ENCODE measurements at regions not wholly inside any gene's neighbourhood (a gene's known extent, or its start where the extent isn't known, plus 50 kb on each side); places are given as distances from the start of the nearest gene placed in this dataset.

DNA sequence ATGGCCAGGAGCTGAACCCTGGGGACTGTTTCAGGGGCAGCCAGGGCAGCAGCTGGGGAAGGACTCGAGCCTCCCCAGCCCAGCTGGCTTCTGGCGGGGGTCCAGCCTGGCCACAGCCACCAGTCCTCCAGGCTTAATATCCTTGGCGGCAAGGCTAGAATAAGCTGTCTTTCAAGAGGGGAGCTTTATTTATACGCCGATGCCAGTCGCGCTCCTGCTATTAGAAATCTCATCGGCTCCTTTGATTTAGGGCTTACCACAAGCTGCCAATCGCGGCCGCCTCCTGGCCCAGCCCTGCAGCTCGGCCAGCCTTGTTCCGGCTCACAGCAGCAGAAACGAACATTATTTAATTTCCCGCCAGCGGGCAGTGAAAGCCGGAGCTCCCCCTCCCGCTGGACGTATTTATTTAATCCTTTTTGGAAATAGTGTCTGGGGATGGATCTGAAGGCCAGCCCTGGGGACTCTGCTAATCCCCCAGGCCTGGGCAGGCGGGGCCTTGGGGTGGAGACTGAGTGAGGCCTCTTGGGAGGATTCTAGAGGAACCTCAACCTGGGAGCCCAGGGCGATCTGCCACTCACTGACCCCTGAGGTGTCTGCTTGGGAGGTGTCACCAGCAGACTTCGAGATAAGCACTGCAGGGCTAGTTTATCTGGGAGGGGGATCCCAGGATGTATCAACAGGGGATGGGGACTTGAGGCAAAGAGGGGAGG is 363.1 kb downstream of the MN1 start:
- TF ChIP-seq CTCF (IDR thresholded peaks at IDR 0.05) (no peak), POLR2AphosphoS5 (IDR thresholded peaks at IDR 0.05; ENCODE audit: insufficient read depth in 1 of 2, low read depth in 1 of 2) (no peak), POLR2A (IDR thresholded peaks at IDR 0.05) (no peak)

Measured in vagina (tissue), 2 donors.